Urinary bladder (tissue), 3 donors: ENCODE measurements at regions not wholly inside any gene's neighbourhood (a gene's known extent, or its start where the extent isn't known, plus 50 kb on each side); places are given as distances from the start of the nearest gene placed in this dataset.
"Not testable (repeated sequence)": the region's sequence is repeated elsewhere in the genome, so short reads cannot be mapped to it uniquely, and the experiment has no call there.

Experiments used
- DNase-seq: peaks from one replicate; pipeline ENCODE4 v3.0.0-alpha.2; 2015; ENCODE audit errors: extremely low spot score
- H3K27ac ChIP-seq: one replicate; pipeline ENCODE4 v1.5.1; 2013; ENCODE audit warnings: low read depth, mild to moderate bottlenecking, moderate library complexity
- H3K36me3 ChIP-seq: one replicate; pipeline ENCODE4 v1.6.1; 2013; ENCODE audit warnings: mild to moderate bottlenecking, moderate library complexity; ENCODE audit not compliant: insufficient read depth
- H3K4me1 ChIP-seq: one replicate; pipeline ENCODE4 v1.6.1; 2013; ENCODE audit warnings: mild to moderate bottlenecking, moderate library complexity; ENCODE audit not compliant: insufficient read depth
- H3K4me3 ChIP-seq: one replicate; pipeline ENCODE4 v1.5.1; 2013; ENCODE audit warnings: low read depth, low read length
- WGBS: extraction: QIAGEN DNeasy Blood & Tissue Kit; methylation state at CpG from one replicate; pipeline ENCODE4 v1.1.7; 2013; 5-methylcytosine and 5-hydroxymethylcytosine counted together
- donor health status: healthy with polysubstance abuse.
- donor health status: healthy.

GRCh38 chr5:119694284-119694683 lies 64.9 kb downstream of the FAM170A start:
- H3K4me3 ChIP-seq, result no peak overlapping the region
- no peak for DNase-seq
- H3K36me3 ChIP-seq, result no peaks in the 10 kb centered on the region
- 84% methylated on average over 3 of the region's 3 CpGs for WGBS
- no peak overlapping the region for H3K27ac ChIP-seq
- no peaks in the 10 kb centered on the region for H3K4me1 ChIP-seq

- 87% methylated on average over 9 of the region's 9 CpGs for WGBS
- DNase-seq, result no peak
- no peaks in the 10 kb centered on the region for H3K36me3 ChIP-seq
Observed at GRCh38 chr5:119706049-119706448, 76.7 kb downstream of the FAM170A start.

GRCh38 chr5:119708076-119708790 lies 78.9 kb downstream of the FAM170A start:
- Histone ChIP-seq H3K36me3 (no peaks in the 10 kb centered on the region), H3K27ac (no peak overlapping the region), H3K4me3 (no peak overlapping the region), H3K4me1 (no peaks in the 10 kb centered on the region)
- WGBS, result 85% methylated on average over 2 of the region's 2 CpGs
- no peak for DNase-seq

More at GRCh38 chr5:119706049-119706448, 76.7 kb downstream of the FAM170A start:
- Histone ChIP-seq H3K4me1 (no peaks in the 10 kb centered on the region), H3K27ac (no peak overlapping the region), H3K4me3 (no peak overlapping the region)

GRCh38 chr5:119721775-119722174 lies 92.4 kb downstream of the FAM170A start:
- Histone ChIP-seq H3K27ac (no peak overlapping the region), H3K36me3 (no peaks in the 10 kb centered on the region), H3K4me1 (no peaks in the 10 kb centered on the region), H3K4me3 (no peak overlapping the region)
- 64% methylated on average over 2 of the region's 2 CpGs for WGBS
- DNase-seq, result no peak

- not testable (repeated sequence) for H3K4me1 ChIP-seq, H3K36me3 ChIP-seq, H3K27ac ChIP-seq, DNase-seq, H3K4me3 ChIP-seq
- WGBS, result 86% methylated on average over 2 of the region's 2 CpGs
Observed at GRCh38 chr5:119725291-119725690, 95.9 kb downstream of the FAM170A start.

- no peak for DNase-seq
- Histone ChIP-seq H3K36me3 (no peaks in the 10 kb centered on the region), H3K4me1 (no peaks in the 10 kb centered on the region), H3K4me3 (no peak overlapping the region), H3K27ac (no peak overlapping the region)
Observed at GRCh38 chr5:119726544-119726943, 97.2 kb downstream of the FAM170A start.

GRCh38 chr5:119740225-119740624 lies 110.9 kb downstream of the FAM170A start:
- WGBS, result 91% methylated on average over 2 of the region's 2 CpGs
- Histone ChIP-seq H3K4me1 (no peaks in the 10 kb centered on the region), H3K4me3 (no peak overlapping the region), H3K36me3 (no peaks in the 10 kb centered on the region), H3K27ac (no peak overlapping the region)
- DNase-seq, result no peak

- Histone ChIP-seq H3K27ac (no peak overlapping the region), H3K4me3 (no peak overlapping the region), H3K4me1 (no peaks in the 10 kb centered on the region), H3K36me3 (no peaks in the 10 kb centered on the region)
- DNase-seq, result no peak
Observed at GRCh38 chr5:119741691-119742090, 112.3 kb downstream of the FAM170A start.

GRCh38 chr5:119742311-119742710 lies 113.0 kb downstream of the FAM170A start:
- Histone ChIP-seq H3K27ac (no peak overlapping the region), H3K4me3 (no peak overlapping the region), H3K4me1 (no peaks in the 10 kb centered on the region), H3K36me3 (no peaks in the 10 kb centered on the region)
- 81% methylated on average over 4 of the region's 4 CpGs for WGBS
- DNase-seq, result no peak

GRCh38 chr5:119743927-119744326 lies 114.6 kb downstream of the FAM170A start:
- Histone ChIP-seq H3K4me3 (no peak overlapping the region), H3K27ac (no peak overlapping the region), H3K36me3 (no peaks in the 10 kb centered on the region), H3K4me1 (no peaks in the 10 kb centered on the region)
- DNase-seq, result no peak
- WGBS, result 50% methylated on average over 1 of the region's 1 CpG

- no peak for DNase-seq
- no peaks in the 10 kb centered on the region for H3K36me3 ChIP-seq
- H3K4me3 ChIP-seq, result no peak overlapping the region
- H3K4me1 ChIP-seq, result no peaks in the 10 kb centered on the region
- WGBS, result 84% methylated on average over 1 of the region's 1 CpG
- H3K27ac ChIP-seq, result no peak overlapping the region
Observed at GRCh38 chr5:119745976-119746375, 116.6 kb downstream of the FAM170A start.

GRCh38 chr5:119746984-119747383 lies 117.6 kb downstream of the FAM170A start:
- H3K4me3 ChIP-seq, result no peak overlapping the region
- H3K4me1 ChIP-seq, result no peaks in the 10 kb centered on the region
- H3K27ac ChIP-seq, result no peak overlapping the region
- H3K36me3 ChIP-seq, result no peaks in the 10 kb centered on the region
- DNase-seq, result no peak
- 75% methylated on average over 3 of the region's 3 CpGs for WGBS

- no peak for DNase-seq
- H3K36me3 ChIP-seq, result no peaks in the 10 kb centered on the region
- no peak overlapping the region for H3K27ac ChIP-seq
- 95% methylated on average over 24 of the region's 24 CpGs for WGBS
- H3K4me1 ChIP-seq, result no peaks in the 10 kb centered on the region
- no peak overlapping the region for H3K4me3 ChIP-seq
Observed at GRCh38 chr5:119750887-119751733, 121.8 kb downstream of the FAM170A start.

GRCh38 chr5:119751734-119752094 lies 122.4 kb downstream of the FAM170A start:
- Histone ChIP-seq H3K27ac (no peak overlapping the region), H3K4me3 (no peak overlapping the region), H3K36me3 (no peaks in the 10 kb centered on the region), H3K4me1 (no peaks in the 10 kb centered on the region)
- 90% methylated on average over 6 of the region's 6 CpGs for WGBS
- no peak for DNase-seq
